Lower lobe of right lung (tissue), 2 donors: ENCODE measurements at regions not wholly inside any gene's neighbourhood (a gene's known extent, or its start where the extent isn't known, plus 50 kb on each side); places are given as distances from the start of the nearest gene placed in this dataset.

ENCODE experiments used
- ATAC-seq, 2 donors: fragments of 200-7000 bp; cut with Tn5 transposase; one replicate each; pipeline ENCODE4 v1.9.1; 2020 to 2022; ENCODE audit warnings: mild to moderate bottlenecking in 2 of 2, moderate library complexity in 2 of 2
- DNase-seq: peaks from one replicate; pipeline ENCODE4 v3.0.0-alpha.2; 2020
- H3K27ac ChIP-seq: fragments of 200-600 bp; one replicate; pipeline ENCODE4 v1.8.0; 2022
- H3K27me3 ChIP-seq: fragments of 200-600 bp; one replicate; pipeline ENCODE4 v1.8.0; 2022; ENCODE audit warnings: low read depth
- H3K36me3 ChIP-seq: fragments of 200-600 bp; one replicate; pipeline ENCODE4 v1.8.0; 2022; ENCODE audit warnings: mild to moderate bottlenecking
- H3K4me1 ChIP-seq: fragments of 200-600 bp; one replicate; pipeline ENCODE4 v1.8.0; 2022
- H3K4me3 ChIP-seq: fragments of 200-600 bp; one replicate; pipeline ENCODE4 v1.8.0; 2022; ENCODE audit warnings: mild to moderate bottlenecking
- H3K9me3 ChIP-seq: fragments of 200-600 bp; one replicate; pipeline ENCODE4 v1.8.0; 2022
- CTCF ChIP-seq: fragments of 200-600 bp; IDR thresholded peaks from one replicate; pipeline ENCODE4 v1.8.0; 2022; ENCODE audit warnings: antibody characterized with exemption, mild to moderate bottlenecking
- intact Hi-C: fragments of 100-400 bp; cut with DNase I; formaldehyde crosslinking; loops from one replicate; pipeline ENCODE4 v1.11.0; 2022
- donor health status: DM: no; HTN: yes; CAD: no; lungs with severe emphysema.

- Histone ChIP-seq H3K36me3 (no peaks in the 10 kb centered on the region), H3K27me3 (no peaks in the 10 kb centered on the region), H3K27ac (no peak overlapping the region), H3K4me3 (no peak overlapping the region), H3K9me3 (no peaks in the 10 kb centered on the region), H3K4me1 (no peaks in the 10 kb centered on the region)
- TF ChIP-seq CTCF, result no peak
- ATAC-seq, result no peak
- no peak for DNase-seq
- intact Hi-C loops, result no loop called here
Observed at GRCh38 chr1:5141750-5142149, 487.3 kb downstream of the AJAP1 start.

GRCh38 chr1:5140962-5141361, 486.6 kb downstream of the AJAP1 start:
- no peak for ATAC-seq
- H3K4me3 ChIP-seq, result no peak overlapping the region
- intact Hi-C loops, result no loop called here

GRCh38 chr1:5140136-5140535, 485.7 kb downstream of the AJAP1 start:
- Histone ChIP-seq H3K27ac (no peak overlapping the region), H3K27me3 (no peaks in the 10 kb centered on the region), H3K4me1 (no peaks in the 10 kb centered on the region), H3K36me3 (no peaks in the 10 kb centered on the region), H3K9me3 (no peaks in the 10 kb centered on the region), H3K4me3 (no peak overlapping the region)
- DNase-seq (no peak), ATAC-seq (no peak)
- intact Hi-C loops, result no loop called here
- TF ChIP-seq CTCF, result no peak

More at GRCh38 chr1:5140962-5141361, 486.6 kb downstream of the AJAP1 start:
- Histone ChIP-seq H3K27ac (no peak overlapping the region), H3K36me3 (no peaks in the 10 kb centered on the region), H3K9me3 (no peaks in the 10 kb centered on the region), H3K4me1 (no peaks in the 10 kb centered on the region), H3K27me3 (no peaks in the 10 kb centered on the region)
- DNase-seq, result no peak
- no peak for TF ChIP-seq CTCF

- ATAC-seq, result no peak
- no peak overlapping the region for H3K27ac ChIP-seq
Observed at GRCh38 chr1:5129746-5130355, 475.4 kb downstream of the AJAP1 start.

GRCh38 chr1:5125208-5125607, 470.8 kb downstream of the AJAP1 start:
- Histone ChIP-seq H3K9me3 (no peaks in the 10 kb centered on the region), H3K36me3 (no peaks in the 10 kb centered on the region), H3K4me3 (no peak overlapping the region), H3K27ac (no peak overlapping the region), H3K4me1 (no peaks in the 10 kb centered on the region), H3K27me3 (no peaks in the 10 kb centered on the region)
- no peak for ATAC-seq
- no peak for TF ChIP-seq CTCF
- intact Hi-C loops, result no loop called here
- no peak for DNase-seq

More at GRCh38 chr1:5129746-5130355, 475.4 kb downstream of the AJAP1 start:
- no peak for DNase-seq
- no peak for TF ChIP-seq CTCF
- no peaks in the 10 kb centered on the region for H3K36me3 ChIP-seq
- H3K4me3 ChIP-seq, result no peak overlapping the region
- H3K27me3 ChIP-seq, result peaks cover 7% of the 10 kb centered on the region
- no peaks in the 10 kb centered on the region for H3K9me3 ChIP-seq
- H3K4me1 ChIP-seq, result no peaks in the 10 kb centered on the region
- intact Hi-C loops, result no loop called here
